ENCODE measurements at regions not wholly inside any gene's neighbourhood (a gene's known extent, or its start where the extent isn't known, plus 50 kb on each side); places are given as distances from the start of the nearest gene placed in this dataset.

DNA sequence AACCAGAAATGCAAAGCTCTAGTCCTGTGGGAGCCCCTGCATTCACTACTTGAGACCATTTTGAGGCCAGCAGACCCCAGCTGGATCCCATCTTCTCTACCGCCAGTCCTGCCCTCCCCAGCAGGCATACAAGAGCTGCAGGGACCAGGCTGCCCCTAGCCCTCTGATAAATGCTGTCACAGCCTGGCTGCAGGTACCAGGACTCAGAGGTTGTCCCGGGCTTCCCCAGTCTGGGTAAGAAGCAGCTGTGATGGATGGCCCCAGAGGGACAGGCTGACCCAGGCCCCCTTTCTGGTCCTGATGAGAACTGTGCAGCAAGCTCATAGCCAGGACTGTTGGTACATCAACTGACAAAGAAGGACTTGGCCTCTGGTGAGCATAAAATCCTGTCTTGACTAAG, 132.9 kb upstream of the APCDD1 start:
- peaks cover 40% of the 10 kb centered on the region for H3K27me3 ChIP-seq (ENCODE audit: insufficient read depth, low read length)
- ChIA-PET CTCF (no interaction called here), POLR2A (no interaction called here), RAD21 (ENCODE audit: low non-redundant PET in 1 of 2, low total read pairs in 2 of 2, uncharacterized antibody in 2 of 2, unreplicated experiment in 2 of 2) (no interaction called here)
- no TSS peak for BruUV-seq (replicated peaks)
- no peaks in the 10 kb centered on the region for H3K36me3 ChIP-seq (ENCODE audit: control insufficient read depth in 1 of 2, insufficient read depth in 2 of 2, low read length in 2 of 2)
- H3K9me3 ChIP-seq (ENCODE audit: control insufficient read depth in 1 of 2, insufficient read depth in 1 of 2, low read depth in 1 of 2, low read length in 2 of 2) = no peaks in the 10 kb centered on the region
- H3K4me3 ChIP-seq (replicated peaks in 1 of 2; ENCODE audit: low read depth in 1 of 2, low read length in 2 of 2) = no peak overlapping the region
- no peak overlapping the region for H2AFZ ChIP-seq (ENCODE audit: low read depth, low read length, poor library complexity, severe bottlenecking)
- no peak overlapping the region for H3K9ac ChIP-seq (ENCODE audit: low read length)
- no peak overlapping the region for H3K4me2 ChIP-seq (ENCODE audit: low read length)
- ATAC-seq (no peak), DNase-seq (ENCODE audit: low read depth, low spot score) (no peak)
- TF ChIP-seq ELF1 (IDR thresholded peaks at IDR 0.05; ENCODE audit: borderline replicate concordance, low read depth) = no peak
- TF ChIP-seq EGR1 (IDR thresholded peaks at IDR 0.05; ENCODE audit: low read depth) = no peak
- TF ChIP-seq EZH2 (IDR thresholded peaks at IDR 0.05) = no peak
- no peak for TF ChIP-seq EZH2phosphoT487 (IDR thresholded peaks at IDR 0.05; ENCODE audit: borderline replicate concordance)
- no peak for TF ChIP-seq FOSL1 (IDR thresholded peaks at IDR 0.05; ENCODE audit: low read depth)
- TF ChIP-seq JUND (IDR thresholded peaks at IDR 0.05) = no peak
- no peak for TF ChIP-seq SRF (IDR thresholded peaks at IDR 0.05; ENCODE audit: low read depth)
- TF ChIP-seq, protein P1, sequence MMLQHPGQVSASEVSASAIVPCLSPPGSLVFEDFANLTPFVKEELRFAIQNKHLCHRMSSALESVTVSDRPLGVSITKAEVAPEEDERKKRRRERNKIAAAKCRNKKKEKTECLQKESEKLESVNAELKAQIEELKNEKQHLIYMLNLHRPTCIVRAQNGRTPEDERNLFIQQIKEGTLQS (IDR thresholded peaks at IDR 0.05) = no peak
- TF ChIP-seq YY1 (IDR thresholded peaks at IDR 0.05; ENCODE audit: extremely low read depth, insufficient replicate concordance, low read depth, low read length) = no peak
- TF ChIP-seq, protein P2, sequence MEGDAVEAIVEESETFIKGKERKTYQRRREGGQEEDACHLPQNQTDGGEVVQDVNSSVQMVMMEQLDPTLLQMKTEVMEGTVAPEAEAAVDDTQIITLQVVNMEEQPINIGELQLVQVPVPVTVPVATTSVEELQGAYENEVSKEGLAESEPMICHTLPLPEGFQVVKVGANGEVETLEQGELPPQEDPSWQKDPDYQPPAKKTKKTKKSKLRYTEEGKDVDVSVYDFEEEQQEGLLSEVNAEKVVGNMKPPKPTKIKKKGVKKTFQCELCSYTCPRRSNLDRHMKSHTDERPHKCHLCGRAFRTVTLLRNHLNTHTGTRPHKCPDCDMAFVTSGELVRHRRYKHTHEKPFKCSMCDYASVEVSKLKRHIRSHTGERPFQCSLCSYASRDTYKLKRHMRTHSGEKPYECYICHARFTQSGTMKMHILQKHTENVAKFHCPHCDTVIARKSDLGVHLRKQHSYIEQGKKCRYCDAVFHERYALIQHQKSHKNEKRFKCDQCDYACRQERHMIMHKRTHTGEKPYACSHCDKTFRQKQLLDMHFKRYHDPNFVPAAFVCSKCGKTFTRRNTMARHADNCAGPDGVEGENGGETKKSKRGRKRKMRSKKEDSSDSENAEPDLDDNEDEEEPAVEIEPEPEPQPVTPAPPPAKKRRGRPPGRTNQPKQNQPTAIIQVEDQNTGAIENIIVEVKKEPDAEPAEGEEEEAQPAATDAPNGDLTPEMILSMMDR (IDR thresholded peaks at IDR 0.05 in 2 of 3, conservative IDR thresholded peaks at IDR 0.05 in 1 of 3; ENCODE audit: borderline replicate concordance in 1 of 3, insufficient read depth in 1 of 3, low read depth in 2 of 3, low read length in 2 of 3) = no peak
- no peak for TF ChIP-seq ZFX (IDR thresholded peaks at IDR 0.05)
- TF ChIP-seq ZNF274 (IDR thresholded peaks at IDR 0.05; ENCODE audit: low read depth, low read length) = no peak
- TF ChIP-seq RAD21 (IDR thresholded peaks at IDR 0.05; ENCODE audit: low read depth) = no peak
- no peak for TF ChIP-seq SIN3A (IDR thresholded peaks at IDR 0.05; ENCODE audit: low read depth)
- TF ChIP-seq POLR2AphosphoS5 (IDR thresholded peaks at IDR 0.05; ENCODE audit: low read depth, low read length) = no peak
- no peak for TF ChIP-seq POLR2A (IDR thresholded peaks at IDR 0.05; ENCODE audit: borderline replicate concordance, extremely low read depth, insufficient read depth, insufficient read length)
- TF ChIP-seq SP1 (IDR thresholded peaks at IDR 0.05; ENCODE audit: low read depth) = no peak
- TF ChIP-seq MAX (IDR thresholded peaks at IDR 0.05) = no peak
- H3K9me2 ChIP-seq (ENCODE audit: insufficient read depth) = no peaks in the 10 kb centered on the region
- no peaks in the 10 kb centered on the region for H3K4me1 ChIP-seq (ENCODE audit: control insufficient read depth in 1 of 2, insufficient read depth in 2 of 2, low read length in 2 of 2)
- H3K27ac ChIP-seq (ENCODE audit: low read depth, low read length) = no peak overlapping the region
- no peaks in the 10 kb centered on the region for H4K20me1 ChIP-seq (ENCODE audit: insufficient read depth)
- intact Hi-C loops (cut with micrococcal nuclease) = no loop called here
- H3K79me2 ChIP-seq (ENCODE audit: insufficient read depth, low read length) = no peaks in the 10 kb centered on the region

All from HCT116 (cell line).